ENCODE measurements at regions not wholly inside any gene's neighbourhood (a gene's known extent, or its start where the extent isn't known, plus 50 kb on each side); places are given as distances from the start of the nearest gene placed in this dataset.

GRCh38 chr12:67922245-67922644 lies 67.0 kb upstream of the IFNG-AS1 start:
- WGBS, 2 donors (ENCODE audit: low coverage in 1 of 2): 33 to 63% methylated on average over 1 of the region's 1 CpG

DNA sequence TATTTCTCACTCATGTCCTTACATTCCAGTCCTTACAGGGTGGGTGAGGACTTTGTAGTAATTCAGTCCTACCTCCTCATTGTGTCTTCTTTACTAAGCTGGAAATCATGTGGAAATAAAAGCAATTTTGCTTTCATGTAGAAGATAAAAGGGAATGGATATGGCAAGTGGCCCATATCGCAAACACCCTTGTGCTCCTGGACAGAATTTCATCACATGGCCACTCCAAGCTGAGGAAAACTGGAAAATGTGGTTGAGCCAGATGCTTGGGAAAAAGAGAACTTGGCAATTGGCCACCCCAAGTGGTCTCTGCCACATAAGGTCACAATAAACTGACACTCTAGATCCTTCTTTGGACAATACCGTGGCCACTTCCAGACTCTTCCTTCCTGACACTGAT lies 64.2 kb upstream of the IFNG-AS1 start:
- Histone ChIP-seq H3K9me3 (no peaks in the 10 kb centered on the region), H3K4me1 (peaks cover 0 to 24% (median 0%) of the 10 kb centered on the region in 3 donors), H3K4me3 (no peak overlapping the region), H3K27ac (no peak overlapping the region), H3K27me3 (no peaks in the 10 kb centered on the region), H3K36me3 (no peaks in the 10 kb centered on the region)
- WGBS, 2 donors (ENCODE audit: low coverage in 1 of 2): 43 to 61% methylated on average over 2 of the region's 2 CpGs
- TF ChIP-seq POLR2A (IDR thresholded peaks at IDR 0.05) (no peak), POLR2AphosphoS5 (IDR thresholded peaks at IDR 0.05) (no peak), EP300 (IDR thresholded peaks at IDR 0.05) (no peak)
- TF ChIP-seq, protein P1, sequence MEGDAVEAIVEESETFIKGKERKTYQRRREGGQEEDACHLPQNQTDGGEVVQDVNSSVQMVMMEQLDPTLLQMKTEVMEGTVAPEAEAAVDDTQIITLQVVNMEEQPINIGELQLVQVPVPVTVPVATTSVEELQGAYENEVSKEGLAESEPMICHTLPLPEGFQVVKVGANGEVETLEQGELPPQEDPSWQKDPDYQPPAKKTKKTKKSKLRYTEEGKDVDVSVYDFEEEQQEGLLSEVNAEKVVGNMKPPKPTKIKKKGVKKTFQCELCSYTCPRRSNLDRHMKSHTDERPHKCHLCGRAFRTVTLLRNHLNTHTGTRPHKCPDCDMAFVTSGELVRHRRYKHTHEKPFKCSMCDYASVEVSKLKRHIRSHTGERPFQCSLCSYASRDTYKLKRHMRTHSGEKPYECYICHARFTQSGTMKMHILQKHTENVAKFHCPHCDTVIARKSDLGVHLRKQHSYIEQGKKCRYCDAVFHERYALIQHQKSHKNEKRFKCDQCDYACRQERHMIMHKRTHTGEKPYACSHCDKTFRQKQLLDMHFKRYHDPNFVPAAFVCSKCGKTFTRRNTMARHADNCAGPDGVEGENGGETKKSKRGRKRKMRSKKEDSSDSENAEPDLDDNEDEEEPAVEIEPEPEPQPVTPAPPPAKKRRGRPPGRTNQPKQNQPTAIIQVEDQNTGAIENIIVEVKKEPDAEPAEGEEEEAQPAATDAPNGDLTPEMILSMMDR (IDR thresholded peaks at IDR 0.05): no peak
- no peak for ATAC-seq

More at GRCh38 chr12:67922245-67922644, 67.0 kb upstream of the IFNG-AS1 start:
- Histone ChIP-seq H3K27ac (no peak overlapping the region), H3K9me3 (no peaks in the 10 kb centered on the region), H3K4me1 (peaks cover 0 to 7% (median 0%) of the 10 kb centered on the region in 3 donors), H3K36me3 (no peaks in the 10 kb centered on the region), H3K27me3 (no peaks in the 10 kb centered on the region), H3K4me3 (no peak overlapping the region)
- ATAC-seq: no peak
- TF ChIP-seq POLR2AphosphoS5 (IDR thresholded peaks at IDR 0.05) (no peak), POLR2A (IDR thresholded peaks at IDR 0.05) (no peak), EP300 (IDR thresholded peaks at IDR 0.05) (no peak)
- TF ChIP-seq, protein P1 (IDR thresholded peaks at IDR 0.05): no peak

DNA sequence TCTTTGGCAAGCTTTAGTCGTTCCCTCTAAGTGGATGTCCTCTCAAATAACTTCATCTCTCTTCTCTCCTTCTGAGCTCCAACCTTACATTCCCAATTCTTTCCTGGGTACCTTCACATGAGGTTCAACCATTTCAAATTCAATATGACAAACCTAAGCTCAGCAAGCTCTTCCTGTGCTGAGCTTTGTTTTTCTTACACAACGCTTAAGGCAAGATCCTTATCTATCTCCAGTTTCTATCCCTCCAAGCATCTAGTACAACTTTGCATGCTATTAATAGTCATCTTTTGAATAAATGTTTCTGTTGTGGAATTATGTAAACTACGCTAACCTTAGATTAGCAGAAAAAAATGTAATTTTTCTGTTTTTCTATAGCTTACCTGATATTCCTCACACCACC lies 63.7 kb upstream of the IFNG-AS1 start:
- no peak for ATAC-seq
- TF ChIP-seq EP300 (IDR thresholded peaks at IDR 0.05) (no peak), POLR2A (IDR thresholded peaks at IDR 0.05) (no peak), POLR2AphosphoS5 (IDR thresholded peaks at IDR 0.05) (no peak)
- TF ChIP-seq, protein P1 (IDR thresholded peaks at IDR 0.05): no peak

DNA sequence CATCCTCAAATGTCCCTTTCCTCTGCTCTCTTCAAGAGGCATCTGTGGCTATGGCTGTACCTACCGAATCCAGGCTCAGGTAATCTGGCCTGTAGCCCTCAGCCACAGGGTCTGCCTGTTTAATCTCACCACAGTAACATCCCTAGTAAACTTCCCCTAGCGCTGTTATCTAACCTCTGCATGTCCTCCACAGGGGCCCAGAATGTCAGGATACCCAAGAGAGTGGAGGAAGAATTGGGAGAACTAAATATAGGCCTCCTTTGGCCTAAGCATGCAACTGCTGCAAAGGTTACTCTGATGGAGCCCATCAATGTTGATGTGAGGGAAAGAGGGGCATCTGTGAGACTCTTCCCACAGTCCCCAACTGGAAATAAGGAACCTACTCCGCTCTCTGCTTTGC lies 63.2 kb upstream of the IFNG-AS1 start:
- Histone ChIP-seq H3K36me3 (no peaks in the 10 kb centered on the region), H3K27me3 (no peaks in the 10 kb centered on the region), H3K9me3 (no peaks in the 10 kb centered on the region), H3K4me3 (no peak overlapping the region), H3K27ac (no peak overlapping the region), H3K4me1 (peaks cover 0 to 24% (median 0%) of the 10 kb centered on the region in 3 donors)
- 96 to 100% methylated on average over 2 to 3 of the region's 3 CpGs for WGBS, 2 donors (ENCODE audit: low coverage in 1 of 2)
- no peak for TF ChIP-seq EP300 (IDR thresholded peaks at IDR 0.05)
- no peak for ATAC-seq

More for the DNA sequence above, 63.7 kb upstream of the IFNG-AS1 start:
- Histone ChIP-seq H3K36me3 (no peaks in the 10 kb centered on the region), H3K27ac (no peak overlapping the region), H3K9me3 (no peaks in the 10 kb centered on the region), H3K4me1 (peaks cover 0 to 24% (median 0%) of the 10 kb centered on the region in 3 donors), H3K4me3 (no peak overlapping the region), H3K27me3 (no peaks in the 10 kb centered on the region)
- WGBS, 2 donors (ENCODE audit: low coverage in 1 of 2): 83 to 100% methylated on average over 3 of the region's 3 CpGs

GRCh38 chr12:67927324-67927723 lies 61.9 kb upstream of the IFNG-AS1 start:
- ATAC-seq: no peak
- Histone ChIP-seq H3K36me3 (no peaks in the 10 kb centered on the region), H3K4me1 (peaks cover 0 to 24% (median 0%) of the 10 kb centered on the region in 3 donors), H3K27ac (no peak overlapping the region), H3K9me3 (no peaks in the 10 kb centered on the region), H3K27me3 (no peaks in the 10 kb centered on the region), H3K4me3 (no peak overlapping the region)
- 70 to 86% methylated on average over 2 to 4 of the region's 4 CpGs for WGBS, 2 donors (ENCODE audit: low coverage in 1 of 2)
- TF ChIP-seq, protein P1 (IDR thresholded peaks at IDR 0.05): no peak
- no peak for TF ChIP-seq POLR2AphosphoS5 (IDR thresholded peaks at IDR 0.05)
- no peak for TF ChIP-seq POLR2A (IDR thresholded peaks at IDR 0.05)
- TF ChIP-seq EP300 (IDR thresholded peaks at IDR 0.05): no peak

Data from gastroesophageal sphincter (tissue), 4 donors.